H9 (cell line): ENCODE measurements at regions not wholly inside any gene's neighbourhood (a gene's known extent, or its start where the extent isn't known, plus 50 kb on each side); places are given as distances from the start of the nearest gene placed in this dataset.

Experiments
- DNase-seq: peaks from one replicate; pipeline ENCODE4 v3.0.0-alpha.2; 2017
- H2AFZ ChIP-seq: one replicate; pipeline ENCODE4 v1.6.1; 2013; ENCODE audit warnings: mild to moderate bottlenecking, low read length, control low read depth, moderate library complexity
- H2AK5ac ChIP-seq: 2 replicates; pipeline ENCODE4 v1.6.1; 2013; ENCODE audit warnings: low read length, control low read depth, mixed read lengths; ENCODE audit not compliant: insufficient read length
- H2BK120ac ChIP-seq: one replicate; pipeline ENCODE4 v1.6.1; 2013; ENCODE audit warnings: low read depth, mild to moderate bottlenecking, low read length, control low read depth, inconsistent platforms; ENCODE audit not compliant: poor library complexity, severe bottlenecking
- H2BK12ac ChIP-seq: 2 replicates; pipeline ENCODE4 v1.6.1; 2013; ENCODE audit warnings: low read length, control low read depth, mixed read lengths, low read depth; ENCODE audit not compliant: insufficient read length
- H2BK15ac ChIP-seq: 2 replicates; pipeline ENCODE4 v1.6.1; 2013; ENCODE audit warnings: low read depth, low read length, control low read depth
- H2BK20ac ChIP-seq: one replicate; pipeline ENCODE4 v1.6.1; 2013; ENCODE audit warnings: low read depth, mild to moderate bottlenecking, low read length, control low read depth, inconsistent platforms; ENCODE audit not compliant: poor library complexity, severe bottlenecking
- H2BK5ac ChIP-seq: 2 replicates; pipeline ENCODE4 v1.6.1; 2013; ENCODE audit warnings: low read length, control low read depth, mixed read lengths; ENCODE audit not compliant: insufficient read length
- H3K14ac ChIP-seq: 2 replicates; pipeline ENCODE4 v1.6.1; 2013; ENCODE audit warnings: low read length, control low read depth; ENCODE audit not compliant: insufficient read depth
- H3K18ac ChIP-seq: 2 replicates; pipeline ENCODE4 v1.6.1; 2013; ENCODE audit warnings: low read depth, mild to moderate bottlenecking, mixed read lengths, low read length, control low read depth; ENCODE audit not compliant: insufficient read length
- H3K23ac ChIP-seq: 2 replicates; pipeline ENCODE4 v1.6.1; 2013; ENCODE audit warnings: low read length, control low read depth, mixed read lengths, low read depth; ENCODE audit not compliant: insufficient read length
- H3K23me2 ChIP-seq: 2 replicates; pipeline ENCODE4 v1.6.1; 2013; ENCODE audit warnings: low read depth, mild to moderate bottlenecking, mixed read lengths, low read length, control low read depth; ENCODE audit not compliant: insufficient read length, poor library complexity, severe bottlenecking
- H3K27ac ChIP-seq: 2 replicates; pipeline ENCODE4 v1.5.1; 2013; ENCODE audit warnings: low read length, control low read depth, mixed read lengths, low read depth; ENCODE audit not compliant: insufficient read length
- H3K27me3 ChIP-seq: 2 replicates; pipeline ENCODE4 v1.6.1; 2013; ENCODE audit warnings: low read length, control low read depth, inconsistent platforms; ENCODE audit not compliant: insufficient read depth
- H3K4ac ChIP-seq: 2 replicates; pipeline ENCODE4 v1.6.1; 2013; ENCODE audit warnings: low read depth, mild to moderate bottlenecking, control low read depth, inconsistent platforms, low read length, moderate library complexity
- H3K4me1 ChIP-seq: 2 replicates; pipeline ENCODE4 v1.6.1; 2013; ENCODE audit warnings: low read length, control low read depth, inconsistent platforms; ENCODE audit not compliant: insufficient read depth
- H3K4me2 ChIP-seq: 2 replicates; pipeline ENCODE4 v1.6.1; 2013; ENCODE audit warnings: low read length, control low read depth, mixed read lengths; ENCODE audit not compliant: insufficient read length, insufficient read depth
- H3K56ac ChIP-seq: 2 replicates; pipeline ENCODE4 v1.6.1; 2013; ENCODE audit warnings: low read depth, mild to moderate bottlenecking, mixed read lengths, low read length, control low read depth; ENCODE audit not compliant: insufficient read length
- H3K79me1 ChIP-seq: 2 replicates; pipeline ENCODE4 v1.6.1; 2013; ENCODE audit warnings: low read depth, mild to moderate bottlenecking, moderate library complexity, low read length, control low read depth, inconsistent platforms; ENCODE audit not compliant: insufficient read depth, poor library complexity, severe bottlenecking
- H3K79me2 ChIP-seq: 2 replicates; pipeline ENCODE4 v1.6.1; 2013; ENCODE audit warnings: low read length, control low read depth, inconsistent platforms; ENCODE audit not compliant: insufficient read depth
- H3K9ac ChIP-seq: 2 replicates; pipeline ENCODE4 v1.6.1; 2013; ENCODE audit warnings: low read length, control low read depth, mixed read lengths; ENCODE audit not compliant: insufficient read length; ENCODE audit errors: extremely low read depth
- H3K9me3 ChIP-seq: one replicate; pipeline ENCODE4 v1.6.1; 2013; ENCODE audit warnings: low read depth, low read length, inconsistent platforms; ENCODE audit not compliant: control insufficient read depth
- H3T11ph ChIP-seq: one replicate; pipeline ENCODE4 v1.6.1; 2013; ENCODE audit warnings: mild to moderate bottlenecking, low read length, control low read depth, inconsistent platforms
- H4K20me1 ChIP-seq: one replicate; pipeline ENCODE4 v1.6.1; 2013; ENCODE audit not compliant: control insufficient read depth, insufficient read length, insufficient read depth
- H4K5ac ChIP-seq: 2 replicates; pipeline ENCODE4 v1.6.1; 2013; ENCODE audit warnings: low read depth, mild to moderate bottlenecking, mixed read lengths, low read length, control low read depth; ENCODE audit not compliant: insufficient read length
- H4K8ac ChIP-seq: replicated peaks from 2 replicates; pipeline ENCODE4 v1.6.1; 2013; ENCODE audit warnings: low read length, control low read depth, mixed read lengths, low read depth; ENCODE audit not compliant: insufficient read length
- H4K91ac ChIP-seq: 2 replicates; pipeline ENCODE4 v1.6.1; 2013; ENCODE audit warnings: low read depth, mild to moderate bottlenecking, moderate library complexity, mixed read lengths, low read length, control low read depth; ENCODE audit not compliant: insufficient read length
- H3K27ac Mint-ChIP-seq, 3 experiments: 2 replicates in 2 of 3; 3 replicates in 1 of 3; pipeline ENCODE4 v1.8.0; 2020 to 2021; ENCODE audit warnings: mixed read lengths in 3 of 3, mild to moderate bottlenecking in 1 of 3, moderate library complexity in 1 of 3
- H3K27me3 Mint-ChIP-seq: 2 replicates; pipeline ENCODE4 v1.8.0; 2021; ENCODE audit warnings: low read depth, mild to moderate bottlenecking, moderate library complexity, mixed read lengths
- H3K36me3 Mint-ChIP-seq, 3 experiments: 2 replicates in 2 of 3; 3 replicates in 1 of 3; pipeline ENCODE4 v1.8.0; 2020 to 2021; ENCODE audit warnings: low read depth in 3 of 3, mixed read lengths in 3 of 3; ENCODE audit not compliant: insufficient read depth in 1 of 3
- H3K4me1 Mint-ChIP-seq, 2 experiments: 2 replicates each; pipeline ENCODE4 v1.8.0; 2020; ENCODE audit warnings: mixed read lengths in 2 of 2
- H3K4me3 Mint-ChIP-seq, 2 experiments: 2 replicates in 1 of 2; 3 replicates in 1 of 2; pipeline ENCODE4 v1.8.0; 2020 to 2021; ENCODE audit warnings: mild to moderate bottlenecking in 2 of 2, mixed read lengths in 2 of 2, moderate library complexity in 1 of 2
- H3K9me3 Mint-ChIP-seq, 2 experiments: 2 replicates in 1 of 2; 3 replicates in 1 of 2; pipeline ENCODE4 v1.8.0; 2020; ENCODE audit warnings: mild to moderate bottlenecking in 2 of 2, mixed read lengths in 2 of 2, moderate library complexity in 1 of 2
- CTCF ChIP-seq: fragments of 200-600 bp; sonication (generic); conservative IDR thresholded peaks from 3 replicates; pipeline ENCODE4 v1.8.0; 2021; ENCODE audit warnings: antibody characterized with exemption, mild to moderate bottlenecking
- WGBS: extraction: QIAGEN DNeasy Blood & Tissue Kit; methylation state at CpG from one replicate; pipeline ENCODE4 v1.1.7; 2013; ENCODE audit warnings: missing lambda C conversion rate, low lambda C conversion rate, mixed read lengths; ENCODE audit not compliant: insufficient read length; ENCODE audit errors: extremely low coverage; 5-methylcytosine and 5-hydroxymethylcytosine counted together

DNA sequence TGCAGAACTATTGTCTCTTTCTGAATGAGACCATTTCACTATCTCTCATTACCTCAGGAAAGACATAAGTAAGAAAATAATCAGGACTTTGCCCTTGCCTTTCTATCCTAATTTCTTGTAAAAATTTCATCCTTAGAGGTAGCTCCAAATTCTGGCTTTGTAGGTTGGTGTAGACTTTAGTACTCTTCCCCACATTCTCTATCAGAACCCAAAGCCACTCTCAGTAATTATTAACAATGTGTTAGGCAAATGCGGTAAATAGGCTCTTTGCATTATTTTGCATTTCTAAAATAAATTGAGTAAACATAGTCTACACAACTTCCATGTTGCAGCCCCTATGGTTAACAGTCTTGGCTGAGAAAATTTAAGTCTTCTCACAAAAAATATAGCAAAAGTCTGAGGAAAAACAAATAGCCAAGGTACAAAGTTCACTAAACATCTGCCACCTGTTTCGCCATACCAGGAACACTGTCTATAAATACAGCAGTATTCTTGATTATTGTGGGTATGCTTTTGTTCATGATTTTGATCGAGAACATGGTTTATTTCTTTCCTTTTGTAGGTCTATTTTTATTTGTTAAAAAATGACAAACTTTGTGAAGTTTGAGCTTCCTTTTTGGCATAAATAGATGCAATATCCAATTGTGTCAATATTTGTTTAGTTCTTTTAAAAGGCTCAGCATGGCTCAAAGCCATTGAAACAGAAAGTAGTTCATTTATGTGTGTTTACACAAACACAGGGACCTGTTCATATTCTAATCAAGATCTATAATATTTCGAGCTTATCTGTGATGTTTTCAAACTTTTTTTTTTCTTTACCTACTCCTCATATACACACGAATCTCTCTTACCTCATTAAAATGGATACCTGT, 1061.5 kb downstream of the CNTNAP5 start:
- Mint-ChIP-seq H3K4me1 (peaks cover 4 to 5% of the 10 kb centered on the region in 2 experiments; a peak in 3 of 4 replicates), H3K9me3 (no peaks in the 10 kb centered on the region), H3K27me3 (no peaks in the 10 kb centered on the region; the same call in 1 of the 2 replicates), H3K4me3 (no peak overlapping the region), H3K36me3 (no peaks in the 10 kb centered on the region), H3K27ac (no peak overlapping the region)
- no peak overlapping the region for H2BK5ac ChIP-seq
- no peak overlapping the region for H3K27ac ChIP-seq
- H3K4me1 ChIP-seq: peaks cover 2% of the 10 kb centered on the region; the same call in 1 of the 2 replicates
- no peaks in the 10 kb centered on the region for H3K79me1 ChIP-seq
- H3K27me3 ChIP-seq: no peaks in the 10 kb centered on the region; the same call in 1 of the 2 replicates
- H3K4me2 ChIP-seq: no peak overlapping the region
- no peak overlapping the region for H3K9ac ChIP-seq
- H4K8ac ChIP-seq: no peak overlapping the region
- no peaks in the 10 kb centered on the region for H3K9me3 ChIP-seq
- H3K23me2 ChIP-seq: no peaks in the 10 kb centered on the region
- no peak overlapping the region for H3T11ph ChIP-seq
- H3K79me2 ChIP-seq: no peaks in the 10 kb centered on the region
- no peak overlapping the region for H2BK20ac ChIP-seq
- no peak overlapping the region for H2BK12ac ChIP-seq
- no peak overlapping the region for H4K91ac ChIP-seq
- H2BK120ac ChIP-seq: no peak overlapping the region
- H4K20me1 ChIP-seq: no peaks in the 10 kb centered on the region
- H3K56ac ChIP-seq: no peak overlapping the region
- no peak overlapping the region for H3K23ac ChIP-seq
- no peak overlapping the region for H4K5ac ChIP-seq
- H2AFZ ChIP-seq: no peak overlapping the region
- no peak overlapping the region for H3K14ac ChIP-seq
- H3K18ac ChIP-seq: no peak overlapping the region
- no peak overlapping the region for H2BK15ac ChIP-seq
- WGBS: 100% methylated on average over 1 of the region's 5 CpGs
- no peak for DNase-seq
- no peak overlapping the region for H3K4ac ChIP-seq
- no peak for TF ChIP-seq CTCF
- H2AK5ac ChIP-seq: no peak overlapping the region
